ENCODE measurements at regions not wholly inside any gene's neighbourhood (a gene's known extent, or its start where the extent isn't known, plus 50 kb on each side); places are given as distances from the start of the nearest gene placed in this dataset.
A peak's percentile ranks its signal among the peaks of the same experiment; 100 is the strongest.

GRCh38 chr11:19426011-19426755 is 185.4 kb upstream of the E2F8 start:
- Histone ChIP-seq H3K27ac (ENCODE audit: low read depth) (no peak overlapping the region), H3K4me1 (ENCODE audit: insufficient read depth) (peaks cover 9% of the 10 kb centered on the region), H2AFZ (peak overlapping the region; percentile 66; the same call in 1 of the 2 replicates), H3K27me3 (ENCODE audit: insufficient read depth) (no peaks in the 10 kb centered on the region), H3K9me2 (ENCODE audit: insufficient read depth) (no peaks in the 10 kb centered on the region), H3K4me2 (no peak overlapping the region), H3K79me2 (replicated peaks; ENCODE audit: insufficient read depth) (no peaks in the 10 kb centered on the region), H3F3A (replicated peaks; ENCODE audit: low read depth) (no peaks in the 10 kb centered on the region), H4K20me1 (replicated peaks; ENCODE audit: insufficient read depth) (0 out of 2 replicates have a peak, but pooled peaks cover 3% of the 10 kb centered on the region), H3K36me3 (ENCODE audit: insufficient read depth) (no peaks in the 10 kb centered on the region), H3K4me3 (no peak overlapping the region)
- Mint-ChIP-seq H3K36me3 (ENCODE audit: low read depth) (no peaks in the 10 kb centered on the region), H3K4me1 (peaks cover 13% of the 10 kb centered on the region), H3K9me3 (no peaks in the 10 kb centered on the region), H3K27me3 (ENCODE audit: insufficient read depth, low read depth, poor library complexity) (peaks cover under 1% of the 10 kb centered on the region), H3K27ac (no peak overlapping the region), H3K4me3 (no peak overlapping the region)
- no peak for DNase-seq (ENCODE audit: low spot score)
- TF ChIP-seq STAT1 (IDR thresholded peaks at IDR 0.05; ENCODE audit: unreplicated experiment) (no peak), NANOG (IDR thresholded peaks at IDR 0.05; ENCODE audit: borderline replicate concordance) (no peak), ZNF114 (CRISPR knock-in tag; IDR thresholded peaks at IDR 0.05) (no peak), REST (IDR thresholded peaks at IDR 0.05; ENCODE audit: unreplicated experiment) (no peak), EZH2phosphoT487 (IDR thresholded peaks at IDR 0.05; ENCODE audit: unreplicated experiment) (no peak), ETS1 (IDR thresholded peaks at IDR 0.05) (no peak), JUNB (IDR thresholded peaks at IDR 0.05; ENCODE audit: unreplicated experiment) (no peak)
- no peak for ATAC-seq

GRCh38 chr11:19422276-19422675 is 181.5 kb upstream of the E2F8 start:
- H3K4me1 Mint-ChIP-seq, result peaks cover 8% of the 10 kb centered on the region; the same call in 2 of the 3 replicates
- no peak overlapping the region for H3K27ac Mint-ChIP-seq
- DNase-seq (ENCODE audit: low spot score) (peak; percentile 4), ATAC-seq (no peak)
- no peak for TF ChIP-seq POLR2AphosphoS5 (IDR thresholded peaks at IDR 0.05; ENCODE audit: low read depth)
- TF ChIP-seq ZNF331 (CRISPR knock-in tag; IDR thresholded peaks at IDR 0.05; ENCODE audit: low read depth), result no peak
- TF ChIP-seq CTCF (conservative IDR thresholded peaks at IDR 0.05; ENCODE audit: low read depth in 2 of 2), result no peak
- TF ChIP-seq ETS1 (IDR thresholded peaks at IDR 0.05), result no peak
- TF ChIP-seq EZH2phosphoT487 (IDR thresholded peaks at IDR 0.05; ENCODE audit: unreplicated experiment), result no peak
- H3K27me3 Mint-ChIP-seq (ENCODE audit: insufficient read depth, low read depth, poor library complexity), result no peaks in the 10 kb centered on the region
- Histone ChIP-seq H3F3A (replicated peaks; ENCODE audit: low read depth) (no peaks in the 10 kb centered on the region), H3K4me3 (no peak overlapping the region), H3K4me1 (ENCODE audit: insufficient read depth) (peaks cover 4% of the 10 kb centered on the region; the same call in 1 of the 2 replicates), H3K9me2 (ENCODE audit: insufficient read depth) (no peaks in the 10 kb centered on the region), H3K27ac (ENCODE audit: low read depth) (no peak overlapping the region), H3K4me2 (no peak overlapping the region), H2AFZ (peak overlapping the region; percentile 32; the same call in 1 of the 2 replicates), H3K27me3 (ENCODE audit: insufficient read depth) (no peaks in the 10 kb centered on the region), H3K79me2 (replicated peaks; ENCODE audit: insufficient read depth) (no peaks in the 10 kb centered on the region), H3K36me3 (ENCODE audit: insufficient read depth) (no peaks in the 10 kb centered on the region), H4K20me1 (replicated peaks; ENCODE audit: insufficient read depth) (0 out of 2 replicates have a peak, but pooled peaks cover 3% of the 10 kb centered on the region)
- H3K9me3 Mint-ChIP-seq, result no peaks in the 10 kb centered on the region
- no peak overlapping the region for H3K4me3 Mint-ChIP-seq
- no peaks in the 10 kb centered on the region for H3K36me3 Mint-ChIP-seq (ENCODE audit: low read depth)
